Endothelial cell of umbilical vein (primary cell): ENCODE measurements at regions not wholly inside any gene's neighbourhood (a gene's known extent, or its start where the extent isn't known, plus 50 kb on each side); places are given as distances from the start of the nearest gene placed in this dataset.

Experiments
- BruUV-seq: library from RNA; stranded (reverse); fragments of 400-500 nt; replicated peaks from 2 replicates; lab custom pipeline; 2021; lab: Mats Ljungman, UMichigan
- CTCF ChIA-PET: fragments of 300-600, 350-600 bp; sonication (Branson Sonifier 250); formaldehyde crosslinking; loops from one replicate; lab custom pipeline; 2021; ENCODE audit warnings: antibody characterized with exemption, inconsistent platforms; lab: Charles Lee
- POLR2A ChIA-PET: fragments of 300-600, 350-600 bp; sonication (Branson Sonifier 250); formaldehyde crosslinking; loops from one replicate; lab custom pipeline; 2021; ENCODE audit warnings: antibody characterized with exemption, inconsistent platforms; lab: Charles Lee
- DNase-seq: peaks from one replicate; pipeline ENCODE4 v3.0.0-alpha.2; 2011; ENCODE audit warnings: low read depth, low spot score
- FAIRE-seq: peaks from 2 replicates; lab custom pipeline; 2011; peaks lifted over from hg19 to GRCh38; lab: Jason Lieb, UNC
- H2AFZ ChIP-seq: 2 replicates; pipeline ENCODE4 v1.6.0; 2012; ENCODE audit warnings: low read depth, low read length, control low read depth, inconsistent platforms
- H3K27ac ChIP-seq: 2 replicates; pipeline ENCODE4 v1.5.1; 2011; ENCODE audit warnings: low read depth, mild to moderate bottlenecking, control low read depth, low read length, moderate library complexity; ENCODE audit not compliant: insufficient read depth
- H3K27me3 ChIP-seq, 2 experiments: 2 replicates each; pipeline versions ENCODE4 v1.6.0 to v1.6.1; 2011; ENCODE audit warnings: low read length in 2 of 2, mixed read lengths in 1 of 2; ENCODE audit not compliant: control insufficient read depth in 2 of 2, insufficient read depth in 2 of 2
- H3K36me3 ChIP-seq, 2 experiments: 2 replicates in 1 of 2; 3 replicates in 1 of 2; pipeline ENCODE4 v1.5.1; 2011; ENCODE audit warnings: low read length in 2 of 2, mild to moderate bottlenecking in 1 of 2, moderate library complexity in 1 of 2; ENCODE audit not compliant: control insufficient read depth in 2 of 2, insufficient read depth in 2 of 2; ENCODE audit errors: extremely low read depth in 1 of 2
- H3K4me1 ChIP-seq: 3 replicates; pipeline ENCODE4 v1.5.1; 2011; ENCODE audit warnings: mild to moderate bottlenecking, low read length; ENCODE audit not compliant: control insufficient read depth, insufficient read depth; ENCODE audit errors: extremely low read depth
- H3K4me2 ChIP-seq: 2 replicates; pipeline ENCODE4 v1.6.1; 2011; ENCODE audit warnings: low read length, control low read depth, mixed read lengths; ENCODE audit not compliant: insufficient read depth
- H3K4me3 ChIP-seq, 3 experiments: fragments of 200-600 bp in 1 of 3; sonication (generic), shearing (Covaris generic) in 1 of 3; replicated peaks in 1 of 3; 2 replicates each; pipeline ENCODE4 v1.5.1; 2011 to 2016; ENCODE audit warnings: control low read depth in 3 of 3, low read length in 3 of 3, mild to moderate bottlenecking in 2 of 3, inconsistent platforms in 1 of 3, low read depth in 1 of 3, moderate library complexity in 1 of 3; ENCODE audit not compliant: insufficient read depth in 1 of 3
- H3K79me2 ChIP-seq: 2 replicates; pipeline ENCODE4 v1.6.0; 2012; ENCODE audit warnings: low read length, inconsistent platforms; ENCODE audit not compliant: control insufficient read depth, insufficient read depth
- H3K9ac ChIP-seq: replicated peaks from 2 replicates; pipeline ENCODE3; 2011; ENCODE audit warnings: low read length, control low read depth; ENCODE audit not compliant: insufficient read depth; ENCODE audit errors: extremely low read depth
- H3K9me1 ChIP-seq: replicated peaks from 3 replicates; pipeline ENCODE4 v1.6.0; 2011; ENCODE audit warnings: mild to moderate bottlenecking, low read length; ENCODE audit not compliant: control insufficient read depth, insufficient read depth; ENCODE audit errors: extremely low read depth
- H3K9me3 ChIP-seq: replicated peaks from 2 replicates; pipeline ENCODE4 v1.5.1; 2012; ENCODE audit warnings: low read length, inconsistent platforms; ENCODE audit not compliant: control insufficient read depth, insufficient read depth
- H4K20me1 ChIP-seq: replicated peaks from 2 replicates; pipeline ENCODE3; 2011; ENCODE audit warnings: mild to moderate bottlenecking, low read length; ENCODE audit not compliant: control insufficient read depth, insufficient read depth; ENCODE audit errors: extremely low read depth
- EZH2 ChIP-seq: IDR thresholded peaks from 2 replicates; pipeline ENCODE4 v1.6.1; 2012; ENCODE audit warnings: borderline replicate concordance, low read depth, mild to moderate bottlenecking, moderate library complexity, low read length, inconsistent platforms; ENCODE audit not compliant: severe bottlenecking
- FOS ChIP-seq: IDR thresholded peaks from 2 replicates; pipeline ENCODE4 v1.6.1; 2011; ENCODE audit warnings: mild to moderate bottlenecking, low read length, moderate library complexity, borderline replicate concordance; ENCODE audit not compliant: insufficient read depth
- GATA2 ChIP-seq: IDR thresholded peaks from 2 replicates; pipeline ENCODE4 v1.7.0; 2011; ENCODE audit warnings: low read depth, mild to moderate bottlenecking, moderate library complexity, mixed read lengths, low read length; ENCODE audit not compliant: insufficient read length, insufficient read depth
- JUN ChIP-seq: IDR thresholded peaks from 2 replicates; pipeline ENCODE4 v1.6.1; 2011; ENCODE audit warnings: borderline replicate concordance, low read depth; ENCODE audit not compliant: insufficient read length, insufficient read depth
- MYC ChIP-seq: IDR thresholded peaks from one replicate; pipeline ENCODE4 v1.6.1; 2011; ENCODE audit warnings: mild to moderate bottlenecking, low read depth, low read length
- POLR2A ChIP-seq: IDR thresholded peaks from 2 replicates; pipeline ENCODE4 v1.6.1; 2012; ENCODE audit warnings: low read depth, mild to moderate bottlenecking, control low read depth, low read length
- POLR2AphosphoS5 ChIP-seq: IDR thresholded peaks from 2 replicates; pipeline ENCODE4 v1.6.1; 2012; ENCODE audit warnings: low read depth, mild to moderate bottlenecking, control low read depth, low read length, moderate library complexity; ENCODE audit not compliant: insufficient read depth
- dilution Hi-C: fragments of 300-500 bp; cut with MboI; formaldehyde crosslinking; loops from one replicate; pipeline ENCODE4 v1.15.0; 2019; ENCODE audit warnings: low sequenced_read_pairs; ENCODE audit not compliant: extremely low pct_ligation_motif_present
- intact Hi-C: fragments of 100-400 bp; cut with micrococcal nuclease; formaldehyde crosslinking; loops from one replicate; pipeline ENCODE4 v1.10.0; 2022
- TF ChIP-seq, protein P1 (sequence below), 2 donors: IDR thresholded peaks; 1 replicate in 1 of 2; 2 replicates in 1 of 2; pipeline ENCODE4 v1.5.1; 2011; ENCODE audit warnings: low read length in 2 of 2, mild to moderate bottlenecking in 2 of 2, moderate library complexity in 2 of 2, control low read depth in 1 of 2, inconsistent platforms in 1 of 2, low read depth in 1 of 2; ENCODE audit not compliant: insufficient read depth in 1 of 2; ENCODE audit errors: extremely low read depth in 1 of 2
- TF ChIP-seq, protein P2 (sequence below): IDR thresholded peaks from 2 replicates; pipeline ENCODE4 v1.6.1; 2011; ENCODE audit not compliant: insufficient read depth, insufficient read length

DNA sequence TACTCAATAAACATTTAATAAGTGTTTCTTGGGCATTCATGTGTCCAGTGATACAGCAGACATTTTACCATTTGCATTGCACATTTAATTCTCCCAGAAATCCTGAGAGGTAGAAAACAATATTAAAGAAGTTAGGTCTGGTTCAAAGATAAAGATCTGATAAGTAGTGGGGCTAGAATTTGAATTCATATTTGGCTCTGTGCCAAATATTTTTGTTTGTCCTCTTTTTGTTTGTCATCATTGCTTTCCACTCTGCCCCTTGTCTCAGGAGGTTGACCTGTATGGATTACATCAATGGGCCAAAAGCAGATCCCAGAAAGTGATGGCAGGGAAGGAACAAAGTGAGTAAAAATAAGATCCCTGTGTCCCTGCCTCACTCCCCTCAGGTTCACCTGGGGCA lies 441.9 kb upstream of the PKDCC start:
- no peak for FAIRE-seq

More for the DNA sequence above, 441.9 kb upstream of the PKDCC start:
- intact Hi-C loops: no loop called here
- ChIA-PET POLR2A (no interaction called here), CTCF (no interaction called here)
- no peak for DNase-seq
- Histone ChIP-seq H3K4me3 (no peak overlapping the region), H3K9me3 (no peaks in the 10 kb centered on the region), H2AFZ (no peak overlapping the region), H3K27me3 (no peaks in the 10 kb centered on the region), H3K79me2 (no peaks in the 10 kb centered on the region), H3K9ac (no peak overlapping the region), H4K20me1 (no peaks in the 10 kb centered on the region), H3K36me3 (no peaks in the 10 kb centered on the region), H3K9me1 (no peaks in the 10 kb centered on the region), H3K4me1 (no peaks in the 10 kb centered on the region), H3K27ac (no peak overlapping the region), H3K4me2 (no peak overlapping the region)
- dilution Hi-C loops: no loop called here
- no peak for TF ChIP-seq MYC
- TF ChIP-seq EZH2: no peak
- no peak for TF ChIP-seq POLR2AphosphoS5
- TF ChIP-seq JUN: no peak
- TF ChIP-seq GATA2: no peak
- TF ChIP-seq, protein P1, sequence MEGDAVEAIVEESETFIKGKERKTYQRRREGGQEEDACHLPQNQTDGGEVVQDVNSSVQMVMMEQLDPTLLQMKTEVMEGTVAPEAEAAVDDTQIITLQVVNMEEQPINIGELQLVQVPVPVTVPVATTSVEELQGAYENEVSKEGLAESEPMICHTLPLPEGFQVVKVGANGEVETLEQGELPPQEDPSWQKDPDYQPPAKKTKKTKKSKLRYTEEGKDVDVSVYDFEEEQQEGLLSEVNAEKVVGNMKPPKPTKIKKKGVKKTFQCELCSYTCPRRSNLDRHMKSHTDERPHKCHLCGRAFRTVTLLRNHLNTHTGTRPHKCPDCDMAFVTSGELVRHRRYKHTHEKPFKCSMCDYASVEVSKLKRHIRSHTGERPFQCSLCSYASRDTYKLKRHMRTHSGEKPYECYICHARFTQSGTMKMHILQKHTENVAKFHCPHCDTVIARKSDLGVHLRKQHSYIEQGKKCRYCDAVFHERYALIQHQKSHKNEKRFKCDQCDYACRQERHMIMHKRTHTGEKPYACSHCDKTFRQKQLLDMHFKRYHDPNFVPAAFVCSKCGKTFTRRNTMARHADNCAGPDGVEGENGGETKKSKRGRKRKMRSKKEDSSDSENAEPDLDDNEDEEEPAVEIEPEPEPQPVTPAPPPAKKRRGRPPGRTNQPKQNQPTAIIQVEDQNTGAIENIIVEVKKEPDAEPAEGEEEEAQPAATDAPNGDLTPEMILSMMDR (IDR thresholded peaks at IDR 0.05; ENCODE audit: extremely low read depth in 1 of 2, insufficient read depth in 1 of 2, low read depth in 1 of 2, low read length in 2 of 2): no peak
- TF ChIP-seq, protein P2, sequence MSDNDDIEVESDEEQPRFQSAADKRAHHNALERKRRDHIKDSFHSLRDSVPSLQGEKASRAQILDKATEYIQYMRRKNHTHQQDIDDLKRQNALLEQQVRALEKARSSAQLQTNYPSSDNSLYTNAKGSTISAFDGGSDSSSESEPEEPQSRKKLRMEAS: no peak
- no peak for TF ChIP-seq FOS
- TF ChIP-seq POLR2A: no peak
- no TSS peak for BruUV-seq
